ENCODE measurements at regions not wholly inside any gene's neighbourhood (a gene's known extent, or its start where the extent isn't known, plus 50 kb on each side); places are given as distances from the start of the nearest gene placed in this dataset.
A peak's percentile ranks its signal among the peaks of the same experiment; 100 is the strongest.
"Not testable (repeated sequence)": the region's sequence is repeated elsewhere in the genome, so short reads cannot be mapped to it uniquely, and the experiment has no call there.

GRCh38 chr5:96302174-96302738 lies 130.8 kb downstream of the PCSK1 start:
- Histone ChIP-seq H3K27me3 (no peaks in the 10 kb centered on the region), H3K4me1 (no peaks in the 10 kb centered on the region), H3K36me3 (no peaks in the 10 kb centered on the region), H3K4me3 (no peak overlapping the region), H3K27ac (no peak overlapping the region), H3K9me3 (replicated peaks) (no peaks in the 10 kb centered on the region)
- DNase-seq, result no peak

- Histone ChIP-seq H3K4me3 (no peak overlapping the region), H3K27ac (no peak overlapping the region), H3K36me3 (no peaks in the 10 kb centered on the region), H3K9me3 (replicated peaks) (no peaks in the 10 kb centered on the region), H3K4me1 (no peaks in the 10 kb centered on the region), H3K27me3 (no peaks in the 10 kb centered on the region)
- DNase-seq, result no peak
Observed at GRCh38 chr5:96300976-96301375, 132.1 kb downstream of the PCSK1 start.

GRCh38 chr5:96297867-96298266 lies 135.2 kb downstream of the PCSK1 start:
- Histone ChIP-seq H3K4me1 (no peaks in the 10 kb centered on the region), H3K27ac (no peak overlapping the region), H3K9me3 (replicated peaks) (no peaks in the 10 kb centered on the region), H3K36me3 (no peaks in the 10 kb centered on the region), H3K4me3 (no peak overlapping the region), H3K27me3 (no peaks in the 10 kb centered on the region)
- DNase-seq, result no peak

- DNase-seq, result peak in 1 of 2 experiments; percentile 11
- H3K27me3 ChIP-seq, result no peaks in the 10 kb centered on the region
- H3K4me1 ChIP-seq, result no peaks in the 10 kb centered on the region
- H3K36me3 ChIP-seq, result no peaks in the 10 kb centered on the region
- H3K27ac ChIP-seq, result no peak overlapping the region
- no peak overlapping the region for H3K4me3 ChIP-seq
- no peaks in the 10 kb centered on the region for H3K9me3 ChIP-seq (replicated peaks)
Observed at GRCh38 chr5:96297290-96297689, 135.8 kb downstream of the PCSK1 start.

GRCh38 chr5:96294884-96295202 lies 138.2 kb downstream of the PCSK1 start:
- Histone ChIP-seq H3K9me3 (replicated peaks) (no peaks in the 10 kb centered on the region), H3K4me1 (no peaks in the 10 kb centered on the region), H3K4me3 (no peak overlapping the region), H3K36me3 (no peaks in the 10 kb centered on the region), H3K27ac (no peak overlapping the region), H3K27me3 (no peaks in the 10 kb centered on the region)
- no peak for DNase-seq

GRCh38 chr5:96293966-96294883 lies 138.8 kb downstream of the PCSK1 start:
- no peak overlapping the region for H3K27ac ChIP-seq

GRCh38 chr5:96292582-96293247 lies 140.3 kb downstream of the PCSK1 start:
- Histone ChIP-seq H3K27me3 (0 out of 2 replicates have a peak, but pooled peaks cover under 1% of the 10 kb centered on the region), H3K27ac (no peak overlapping the region), H3K36me3 (no peaks in the 10 kb centered on the region), H3K9me3 (replicated peaks) (no peaks in the 10 kb centered on the region), H3K4me3 (no peak overlapping the region), H3K4me1 (no peaks in the 10 kb centered on the region)
- no peak for DNase-seq

More at GRCh38 chr5:96293966-96294883, 138.8 kb downstream of the PCSK1 start:
- H3K36me3 ChIP-seq, result no peaks in the 10 kb centered on the region
- DNase-seq, result no peak
- H3K27me3 ChIP-seq, result no peaks in the 10 kb centered on the region
- H3K4me3 ChIP-seq, result no peak overlapping the region
- no peaks in the 10 kb centered on the region for H3K9me3 ChIP-seq (replicated peaks)
- no peaks in the 10 kb centered on the region for H3K4me1 ChIP-seq

- H3K36me3 ChIP-seq; H3K27ac ChIP-seq; H3K4me1 ChIP-seq; H3K9me3 ChIP-seq (replicated peaks); H3K4me3 ChIP-seq; DNase-seq; H3K27me3 ChIP-seq: not testable (repeated sequence)
Observed at GRCh38 chr5:96289287-96289686, 143.8 kb downstream of the PCSK1 start.

- no peak for DNase-seq
- Histone ChIP-seq H3K9me3 (replicated peaks) (no peaks in the 10 kb centered on the region), H3K4me1 (no peaks in the 10 kb centered on the region), H3K36me3 (no peaks in the 10 kb centered on the region), H3K27ac (no peak overlapping the region), H3K4me3 (no peak overlapping the region), H3K27me3 (peaks cover 7% of the 10 kb centered on the region; the same call in 1 of the 2 replicates)
Observed at GRCh38 chr5:96288845-96289185, 144.2 kb downstream of the PCSK1 start.

- Histone ChIP-seq H3K27ac (no peak overlapping the region), H3K4me3 (no peak overlapping the region), H3K36me3 (no peaks in the 10 kb centered on the region), H3K4me1 (no peaks in the 10 kb centered on the region), H3K27me3 (peaks cover 7% of the 10 kb centered on the region; the same call in 1 of the 2 replicates), H3K9me3 (replicated peaks) (no peaks in the 10 kb centered on the region)
- DNase-seq, result no peak
Observed at GRCh38 chr5:96288166-96288844, 144.7 kb downstream of the PCSK1 start.

GRCh38 chr5:96287136-96287535 lies 145.9 kb downstream of the PCSK1 start:
- H3K27ac ChIP-seq, result no peak overlapping the region
- H3K27me3 ChIP-seq, result peaks cover 7% of the 10 kb centered on the region; the same call in 1 of the 2 replicates
- H3K4me1 ChIP-seq, result no peaks in the 10 kb centered on the region
- H3K9me3 ChIP-seq (replicated peaks), result no peaks in the 10 kb centered on the region
- no peaks in the 10 kb centered on the region for H3K36me3 ChIP-seq
- no peak for DNase-seq
- no peak overlapping the region for H3K4me3 ChIP-seq

GRCh38 chr5:96285823-96286222 lies 147.2 kb downstream of the PCSK1 start:
- peaks cover 7% of the 10 kb centered on the region; the same call in 1 of the 2 replicates for H3K27me3 ChIP-seq
- no peak overlapping the region for H3K4me3 ChIP-seq
- no peaks in the 10 kb centered on the region for H3K9me3 ChIP-seq (replicated peaks)
- H3K4me1 ChIP-seq, result no peaks in the 10 kb centered on the region
- no peak for DNase-seq
- H3K27ac ChIP-seq, result no peak overlapping the region
- no peaks in the 10 kb centered on the region for H3K36me3 ChIP-seq

GRCh38 chr5:96284727-96285389 lies 148.2 kb downstream of the PCSK1 start:
- peaks cover 7% of the 10 kb centered on the region; the same call in 1 of the 2 replicates for H3K27me3 ChIP-seq
- no peak for DNase-seq
- no peak overlapping the region for H3K27ac ChIP-seq
- no peak overlapping the region for H3K4me3 ChIP-seq
- H3K4me1 ChIP-seq, result no peaks in the 10 kb centered on the region
- H3K9me3 ChIP-seq (replicated peaks), result no peaks in the 10 kb centered on the region
- H3K36me3 ChIP-seq, result no peaks in the 10 kb centered on the region

GRCh38 chr5:96283589-96283988 lies 149.5 kb downstream of the PCSK1 start:
- no peaks in the 10 kb centered on the region for H3K36me3 ChIP-seq
- H3K4me1 ChIP-seq, result no peaks in the 10 kb centered on the region
- no peaks in the 10 kb centered on the region for H3K9me3 ChIP-seq (replicated peaks)
- DNase-seq, result no peak
- H3K27me3 ChIP-seq, result peaks cover 7% of the 10 kb centered on the region; the same call in 1 of the 2 replicates
- no peak overlapping the region for H3K27ac ChIP-seq
- H3K4me3 ChIP-seq, result no peak overlapping the region

Data from SJCRH30 (cell line).